Activated naive CD8-positive, alpha-beta T cell (primary cell): ENCODE measurements at regions not wholly inside any gene's neighbourhood (a gene's known extent, or its start where the extent isn't known, plus 50 kb on each side); places are given as distances from the start of the nearest gene placed in this dataset.

Experiments used
- H3K27ac Mint-ChIP-seq: one replicate; pipeline ENCODE4 v1.8.0; 2021; ENCODE audit warnings: mixed read lengths
- H3K27me3 Mint-ChIP-seq: one replicate; pipeline ENCODE4 v1.8.0; 2021; ENCODE audit warnings: mixed read lengths
- H3K36me3 Mint-ChIP-seq: one replicate; pipeline ENCODE4 v1.8.0; 2021; ENCODE audit warnings: mixed read lengths
- H3K4me1 Mint-ChIP-seq: one replicate; pipeline ENCODE4 v1.8.0; 2021; ENCODE audit warnings: low read depth, mixed read lengths
- H3K4me3 Mint-ChIP-seq: one replicate; pipeline ENCODE4 v1.8.0; 2021; ENCODE audit warnings: mild to moderate bottlenecking, mixed read lengths
- H3K9me3 Mint-ChIP-seq: one replicate; pipeline ENCODE4 v1.8.0; 2021; ENCODE audit warnings: low read depth, mixed read lengths

DNA sequence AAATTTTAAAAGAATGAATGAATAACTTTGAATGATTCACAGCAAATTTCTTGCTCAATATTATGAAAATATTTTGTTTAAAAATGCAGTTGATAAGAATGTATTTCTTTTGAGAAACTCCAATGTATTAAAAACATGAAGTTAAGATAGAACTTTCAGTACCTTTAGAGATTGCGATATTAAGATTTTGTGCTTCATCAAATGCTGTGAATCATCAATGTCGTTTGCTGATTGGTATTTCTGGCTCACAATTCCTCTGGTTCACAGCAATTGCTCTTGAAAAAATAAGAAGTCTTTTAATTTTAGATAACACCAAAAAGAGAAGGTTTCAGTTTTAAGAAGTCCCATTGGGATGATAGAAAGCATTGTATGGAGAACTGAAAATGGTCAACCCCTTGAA, 228.7 kb downstream of the IKZF2 start:
- Mint-ChIP-seq H3K4me3 (no peak overlapping the region), H3K36me3 (no peaks in the 10 kb centered on the region), H3K27ac (no peak overlapping the region), H3K9me3 (no peaks in the 10 kb centered on the region), H3K27me3 (no peaks in the 10 kb centered on the region), H3K4me1 (peaks cover 3% of the 10 kb centered on the region)

DNA sequence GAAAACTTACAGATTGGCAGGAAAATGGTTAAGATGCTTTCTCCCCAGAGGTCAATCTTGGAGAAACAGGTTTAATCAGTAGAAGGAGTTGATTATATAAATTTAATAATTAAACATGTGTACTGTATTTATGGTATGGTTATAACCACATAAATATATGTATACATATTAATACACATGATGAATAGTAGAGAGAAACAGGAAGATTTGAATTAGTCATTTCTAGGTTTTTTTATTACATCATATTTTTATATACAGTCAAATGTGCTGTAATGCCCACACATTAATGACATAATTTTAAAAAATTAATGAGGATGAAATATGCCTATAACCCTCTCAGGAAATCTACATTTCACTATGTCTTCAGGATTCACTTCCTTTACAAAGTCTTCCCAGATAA, 229.7 kb downstream of the IKZF2 start:
- no peaks in the 10 kb centered on the region for H3K9me3 Mint-ChIP-seq
- H3K4me3 Mint-ChIP-seq = no peak overlapping the region
- H3K27ac Mint-ChIP-seq = no peak overlapping the region
- H3K4me1 Mint-ChIP-seq = peaks cover 3% of the 10 kb centered on the region
- H3K27me3 Mint-ChIP-seq = no peaks in the 10 kb centered on the region
- H3K36me3 Mint-ChIP-seq = no peaks in the 10 kb centered on the region

DNA sequence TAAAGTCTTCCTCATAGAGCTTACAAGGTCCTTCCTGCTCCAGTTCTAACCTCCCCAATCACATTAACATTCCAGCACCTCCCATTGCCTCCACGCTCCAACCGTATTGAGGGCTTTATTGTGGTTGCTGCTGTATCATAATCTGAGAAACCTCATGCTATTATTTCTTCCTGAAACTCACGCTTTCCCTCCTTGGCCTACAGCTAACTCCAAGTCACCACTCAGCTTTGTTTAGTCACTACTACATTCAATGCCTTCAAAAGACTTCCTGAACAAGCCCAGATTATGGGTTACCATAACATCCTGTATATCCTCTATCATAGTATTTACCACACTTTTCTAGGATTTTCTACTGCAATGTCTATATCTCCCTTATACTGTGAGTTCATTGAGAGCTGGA, 230.4 kb downstream of the IKZF2 start:
- Mint-ChIP-seq H3K4me3 (no peak overlapping the region), H3K36me3 (no peaks in the 10 kb centered on the region), H3K4me1 (peaks cover 3% of the 10 kb centered on the region), H3K27ac (no peak overlapping the region), H3K9me3 (no peaks in the 10 kb centered on the region), H3K27me3 (peaks cover 2% of the 10 kb centered on the region)

DNA sequence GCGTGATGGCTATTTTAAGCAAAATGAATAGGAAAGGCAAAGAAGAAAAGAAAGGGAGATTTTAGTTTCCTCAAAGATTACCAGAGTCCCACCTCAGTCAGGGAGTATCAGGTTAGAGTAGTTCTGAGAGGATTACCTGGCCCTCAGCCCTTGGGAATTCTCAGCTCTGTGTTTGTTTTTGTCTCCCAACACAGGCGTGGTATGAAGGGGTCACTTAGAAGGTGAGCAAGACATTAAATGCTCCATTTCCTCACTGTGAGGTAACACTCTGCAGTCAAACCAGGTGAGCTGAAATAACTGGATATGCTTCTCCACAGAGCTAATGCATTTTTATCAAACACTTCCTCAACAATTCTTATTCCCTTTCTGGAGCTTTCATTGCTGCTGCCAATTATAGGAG, 232.2 kb downstream of the IKZF2 start:
- Mint-ChIP-seq H3K9me3 (no peaks in the 10 kb centered on the region), H3K4me1 (peaks cover 11% of the 10 kb centered on the region), H3K27ac (no peak overlapping the region), H3K4me3 (no peak overlapping the region), H3K36me3 (no peaks in the 10 kb centered on the region), H3K27me3 (peaks cover 5% of the 10 kb centered on the region)

DNA sequence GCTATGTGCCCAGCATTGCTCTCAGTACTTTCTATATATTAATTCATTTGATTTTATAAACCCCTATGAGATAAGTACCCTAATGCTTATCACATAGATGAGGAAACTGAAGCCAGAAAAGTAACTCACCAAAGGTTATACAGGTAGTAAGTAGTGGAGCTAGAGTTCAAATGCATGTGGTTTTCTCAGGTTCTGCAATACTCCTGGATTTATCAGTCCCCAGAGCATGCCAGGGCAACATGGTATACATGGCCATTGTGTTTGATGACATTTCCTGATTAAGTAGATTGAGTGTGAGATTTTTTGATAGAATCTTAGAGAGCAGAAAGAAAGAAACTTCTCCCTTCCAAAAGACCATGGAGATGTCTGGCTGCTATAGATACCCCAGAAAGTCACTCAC, 233.1 kb downstream of the IKZF2 start:
- no peak overlapping the region for H3K27ac Mint-ChIP-seq
- H3K4me3 Mint-ChIP-seq = no peak overlapping the region
- no peaks in the 10 kb centered on the region for H3K36me3 Mint-ChIP-seq
- H3K4me1 Mint-ChIP-seq = peaks cover 11% of the 10 kb centered on the region
- H3K9me3 Mint-ChIP-seq = no peaks in the 10 kb centered on the region
- peaks cover 5% of the 10 kb centered on the region for H3K27me3 Mint-ChIP-seq

DNA sequence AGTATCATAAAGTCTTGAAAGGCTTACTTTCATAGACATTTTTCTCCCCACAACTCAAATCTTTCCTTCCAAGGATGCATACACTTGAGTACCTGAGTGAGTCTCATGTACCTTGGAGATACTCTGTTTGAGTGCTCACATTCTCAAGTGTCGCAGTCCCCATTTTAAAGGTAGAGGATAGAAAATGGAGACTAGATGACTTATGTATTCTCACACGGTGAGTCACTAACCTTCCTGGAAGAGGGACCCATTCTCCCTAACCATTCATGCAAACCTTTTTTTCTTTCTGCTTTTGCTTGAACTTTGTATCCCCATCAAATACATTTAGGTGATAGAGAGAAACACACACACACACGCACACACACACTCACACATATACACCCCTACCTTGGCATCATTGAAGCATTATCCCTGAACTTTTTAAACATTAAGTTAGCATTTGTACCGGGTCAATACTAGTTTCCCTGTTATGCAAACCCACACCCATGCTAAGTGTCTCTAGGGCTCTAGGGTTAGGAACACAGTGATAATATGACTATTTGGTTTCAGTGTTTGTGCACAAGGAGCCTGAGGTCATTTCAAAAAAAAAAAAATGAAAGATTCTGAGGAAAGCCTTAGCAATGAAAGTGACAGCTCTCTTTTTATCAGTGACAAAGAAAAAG, 236.2 kb downstream of the IKZF2 start:
- no peak overlapping the region for H3K4me3 Mint-ChIP-seq
- H3K4me1 Mint-ChIP-seq = peaks cover 14% of the 10 kb centered on the region
- no peaks in the 10 kb centered on the region for H3K9me3 Mint-ChIP-seq
- no peaks in the 10 kb centered on the region for H3K36me3 Mint-ChIP-seq
- peaks cover 5% of the 10 kb centered on the region for H3K27me3 Mint-ChIP-seq
- peak overlapping the region; percentile 48 for H3K27ac Mint-ChIP-seq

DNA sequence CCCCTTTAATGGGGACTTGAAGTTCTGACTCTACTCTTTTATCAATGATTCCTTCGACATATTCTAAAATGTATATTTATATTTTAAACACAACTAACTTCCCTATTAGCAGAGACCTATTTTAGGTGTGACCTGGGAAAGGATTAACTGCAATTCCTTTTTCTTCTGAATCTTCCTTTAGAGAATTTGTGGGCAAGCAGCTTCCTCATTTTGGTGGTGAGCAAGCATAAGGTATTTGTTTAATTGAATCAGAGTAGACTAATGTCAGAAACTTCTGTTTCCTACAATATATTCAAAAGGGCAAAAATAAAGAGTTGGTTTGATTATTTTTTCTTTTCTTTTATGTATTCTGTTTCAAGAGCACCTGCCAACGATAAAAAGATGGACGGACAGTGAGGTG, 237.0 kb downstream of the IKZF2 start:
- H3K9me3 Mint-ChIP-seq = no peaks in the 10 kb centered on the region
- no peak overlapping the region for H3K27ac Mint-ChIP-seq
- no peak overlapping the region for H3K4me3 Mint-ChIP-seq
- H3K27me3 Mint-ChIP-seq = peaks cover 5% of the 10 kb centered on the region
- peaks cover 14% of the 10 kb centered on the region for H3K4me1 Mint-ChIP-seq
- H3K36me3 Mint-ChIP-seq = no peaks in the 10 kb centered on the region

DNA sequence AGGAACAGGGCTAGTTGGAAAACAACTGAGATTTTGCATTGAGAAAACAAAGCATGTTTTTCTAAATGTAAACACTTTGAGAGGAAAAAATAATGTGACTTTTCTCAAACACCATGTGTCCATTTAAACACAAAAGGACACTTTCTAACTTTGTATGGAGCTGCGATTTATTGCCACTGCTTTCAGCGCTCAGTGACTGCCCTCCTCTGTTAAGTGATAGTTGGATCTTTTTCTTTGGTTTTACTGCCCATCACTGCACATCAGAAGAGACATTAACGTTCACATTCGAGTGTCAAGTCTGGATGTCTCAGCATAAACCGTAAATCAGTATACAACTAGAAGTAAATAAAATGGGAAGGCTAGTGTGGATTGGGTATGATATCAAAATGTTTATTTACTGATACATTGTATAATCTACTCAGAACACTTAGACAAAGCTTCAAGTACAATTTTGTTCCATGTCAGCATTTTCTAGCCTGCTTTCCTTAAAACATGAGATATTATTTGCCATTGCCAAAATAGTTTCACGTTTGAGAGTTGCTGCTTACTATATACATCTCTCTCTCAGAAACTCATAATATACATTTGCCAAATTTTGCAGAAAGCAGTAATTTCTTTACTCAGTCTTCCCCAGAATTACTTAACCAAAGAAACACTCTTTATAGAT, 237.6 kb downstream of the IKZF2 start:
- H3K9me3 Mint-ChIP-seq = no peaks in the 10 kb centered on the region
- H3K36me3 Mint-ChIP-seq = no peaks in the 10 kb centered on the region
- peaks cover 5% of the 10 kb centered on the region for H3K27me3 Mint-ChIP-seq
- no peak overlapping the region for H3K4me3 Mint-ChIP-seq
- no peak overlapping the region for H3K27ac Mint-ChIP-seq
- H3K4me1 Mint-ChIP-seq = peaks cover 14% of the 10 kb centered on the region

DNA sequence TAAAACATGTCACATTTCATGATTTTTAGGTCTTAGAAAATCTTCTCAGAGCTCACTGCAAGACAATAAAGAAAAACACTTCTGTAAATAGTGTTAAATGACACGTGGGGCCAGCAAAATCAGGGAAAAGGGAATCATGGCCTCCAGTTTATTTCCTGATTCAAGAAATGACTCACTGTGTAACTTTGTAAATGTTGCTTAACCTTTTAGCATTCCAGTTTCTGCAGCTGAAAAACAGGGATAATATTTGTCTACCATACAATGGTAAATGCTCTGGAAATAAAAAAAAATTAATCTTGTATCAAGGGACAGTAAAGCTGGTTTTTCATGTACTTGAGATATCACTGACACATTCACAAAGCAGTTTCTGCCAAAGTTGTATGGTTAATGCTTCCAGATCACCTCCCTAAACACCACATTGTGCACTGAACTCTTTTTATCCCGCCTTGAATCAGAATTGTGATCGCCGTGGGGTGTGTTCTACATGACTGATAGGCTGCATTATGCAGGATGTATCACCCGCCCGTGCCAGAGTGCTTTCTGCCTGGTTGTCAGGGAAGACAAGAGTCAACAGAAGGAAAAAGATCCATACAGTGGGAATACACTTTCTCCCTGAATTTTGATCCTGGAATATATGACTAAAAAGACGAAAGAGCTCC, 238.8 kb downstream of the IKZF2 start:
- no peaks in the 10 kb centered on the region for H3K36me3 Mint-ChIP-seq
- H3K4me1 Mint-ChIP-seq = peaks cover 14% of the 10 kb centered on the region
- no peak overlapping the region for H3K27ac Mint-ChIP-seq
- H3K27me3 Mint-ChIP-seq = peaks cover 5% of the 10 kb centered on the region
- H3K4me3 Mint-ChIP-seq = no peak overlapping the region
- H3K9me3 Mint-ChIP-seq = no peaks in the 10 kb centered on the region

DNA sequence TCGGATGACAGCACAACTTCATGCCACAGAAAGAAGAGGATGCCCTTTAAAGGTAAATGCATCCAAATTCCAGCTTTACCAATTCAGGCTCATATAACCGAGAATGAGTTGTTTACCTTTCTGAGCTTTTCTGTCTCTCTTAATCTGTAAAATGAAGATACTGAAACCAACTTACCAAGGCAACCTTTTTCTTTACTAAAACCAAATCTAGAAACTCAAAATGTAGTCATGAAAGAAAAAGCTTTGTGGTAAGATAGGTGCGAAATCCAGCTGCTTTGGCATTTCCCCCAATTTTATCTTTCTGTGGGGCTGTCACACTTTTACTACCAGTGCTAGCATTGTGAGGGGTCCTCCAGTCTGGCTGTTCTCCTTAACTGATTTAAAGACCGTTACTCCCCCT, 240.4 kb downstream of the IKZF2 start:
- no peaks in the 10 kb centered on the region for H3K36me3 Mint-ChIP-seq
- no peak overlapping the region for H3K27ac Mint-ChIP-seq
- H3K27me3 Mint-ChIP-seq = peaks cover 3% of the 10 kb centered on the region
- H3K4me3 Mint-ChIP-seq = no peak overlapping the region
- H3K4me1 Mint-ChIP-seq = peaks cover 14% of the 10 kb centered on the region
- no peaks in the 10 kb centered on the region for H3K9me3 Mint-ChIP-seq

DNA sequence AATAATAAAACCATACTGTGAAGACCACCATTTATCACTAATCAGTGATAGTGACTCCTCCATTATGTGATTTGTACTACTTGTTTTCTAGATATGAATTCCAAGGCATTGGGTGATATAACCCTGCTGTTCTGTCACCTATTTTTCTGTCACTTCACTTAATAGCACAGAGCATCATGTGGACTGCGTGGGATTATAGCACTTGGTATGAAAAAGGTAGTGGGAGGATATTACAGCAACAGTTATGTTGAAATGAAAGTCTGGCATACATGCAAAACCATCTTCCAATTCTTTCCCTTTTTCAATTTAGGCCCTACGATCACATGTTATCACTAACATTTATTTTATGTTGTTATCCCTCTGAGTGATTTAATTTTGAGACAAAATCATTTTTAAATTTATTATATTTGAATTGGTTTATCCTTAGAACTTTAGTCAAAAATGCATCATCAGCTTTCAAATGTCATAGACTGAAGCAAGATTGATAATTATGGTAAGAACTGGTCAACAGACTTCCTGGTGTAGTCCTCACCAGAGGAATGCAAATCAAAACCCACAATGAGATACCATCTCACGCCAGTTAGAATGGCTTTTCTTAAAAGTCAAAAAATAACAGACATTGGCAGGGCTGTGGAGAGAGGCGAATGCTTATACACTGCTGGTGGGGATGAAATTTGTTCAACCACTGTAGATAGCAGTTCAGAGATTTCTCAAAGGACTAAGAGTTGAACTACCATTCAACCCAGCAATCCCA, 242.6 kb downstream of the IKZF2 start:
- Mint-ChIP-seq H3K4me3 (no peak overlapping the region), H3K27ac (no peak overlapping the region), H3K27me3 (no peaks in the 10 kb centered on the region), H3K4me1 (peaks cover 7% of the 10 kb centered on the region), H3K9me3 (no peaks in the 10 kb centered on the region), H3K36me3 (no peaks in the 10 kb centered on the region)

DNA sequence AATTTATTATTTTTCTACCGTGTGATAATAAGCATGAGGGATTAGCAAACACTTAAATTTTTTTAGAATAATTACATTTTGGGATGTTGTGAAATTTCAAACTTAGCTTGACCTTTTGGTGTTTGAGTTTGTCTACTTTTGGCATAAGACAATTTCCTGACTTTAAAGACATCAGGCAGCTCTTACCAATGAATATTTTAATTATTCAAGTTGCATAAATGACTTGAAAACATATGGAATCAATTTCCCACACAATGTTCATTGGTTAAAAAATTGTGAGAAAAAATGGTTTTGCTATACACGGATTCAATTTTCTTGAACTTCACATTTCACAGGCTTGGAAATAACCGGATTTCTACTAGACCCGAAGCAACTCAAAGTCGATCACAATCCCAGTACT, 243.4 kb downstream of the IKZF2 start:
- no peaks in the 10 kb centered on the region for H3K27me3 Mint-ChIP-seq
- H3K4me3 Mint-ChIP-seq = no peak overlapping the region
- H3K36me3 Mint-ChIP-seq = no peaks in the 10 kb centered on the region
- peaks cover 7% of the 10 kb centered on the region for H3K4me1 Mint-ChIP-seq
- no peak overlapping the region for H3K27ac Mint-ChIP-seq
- H3K9me3 Mint-ChIP-seq = no peaks in the 10 kb centered on the region

DNA sequence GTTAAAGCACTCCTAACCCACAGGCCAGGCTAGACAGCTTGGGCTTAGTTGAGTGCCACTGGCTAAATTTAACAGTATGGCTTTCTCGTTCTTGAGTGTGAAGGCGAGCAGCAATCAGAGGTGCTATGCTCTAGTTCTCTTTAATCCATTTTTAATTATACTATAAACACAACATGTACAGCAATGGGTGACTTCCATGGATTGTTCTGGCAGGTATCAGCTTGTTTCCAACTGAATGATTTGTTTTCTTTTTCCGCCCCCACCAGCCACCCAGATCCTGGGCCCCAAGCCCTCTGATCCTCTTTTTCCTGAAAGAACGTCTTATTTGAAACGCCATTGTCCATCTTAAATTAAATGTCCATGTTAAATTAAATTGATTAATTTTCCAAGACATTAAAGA, 244.8 kb downstream of the IKZF2 start:
- Mint-ChIP-seq H3K27ac (no peak overlapping the region), H3K36me3 (no peaks in the 10 kb centered on the region), H3K4me1 (peaks cover 7% of the 10 kb centered on the region), H3K27me3 (no peaks in the 10 kb centered on the region), H3K9me3 (no peaks in the 10 kb centered on the region), H3K4me3 (no peak overlapping the region)

DNA sequence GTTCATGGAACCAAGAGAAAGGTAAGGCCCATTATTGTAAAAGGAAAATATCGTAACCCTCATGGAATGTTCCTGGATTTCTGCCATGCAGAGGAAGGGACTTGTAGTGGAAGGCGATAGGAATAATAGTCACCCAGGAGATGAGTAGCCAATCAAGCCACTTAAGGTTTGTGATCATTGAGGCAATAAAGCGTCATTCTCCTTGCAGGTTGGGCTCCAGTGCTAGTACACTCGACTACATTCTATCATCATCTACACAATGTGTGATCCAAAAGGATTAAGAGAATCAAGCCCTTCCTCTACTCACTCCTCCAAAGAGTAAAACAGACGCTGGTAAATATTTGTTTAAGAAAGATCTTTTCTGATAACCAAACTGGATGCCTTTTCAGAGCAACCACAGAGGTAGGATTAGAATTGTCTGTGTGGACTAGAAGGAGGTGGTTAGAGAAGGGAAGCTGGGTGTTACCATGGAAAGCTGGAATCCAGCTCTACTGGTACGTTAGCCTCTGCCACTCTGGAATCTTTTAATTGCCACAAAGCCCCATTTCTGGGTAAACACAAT, 245.7 kb downstream of the IKZF2 start:
- no peak overlapping the region for H3K27ac Mint-ChIP-seq

DNA sequence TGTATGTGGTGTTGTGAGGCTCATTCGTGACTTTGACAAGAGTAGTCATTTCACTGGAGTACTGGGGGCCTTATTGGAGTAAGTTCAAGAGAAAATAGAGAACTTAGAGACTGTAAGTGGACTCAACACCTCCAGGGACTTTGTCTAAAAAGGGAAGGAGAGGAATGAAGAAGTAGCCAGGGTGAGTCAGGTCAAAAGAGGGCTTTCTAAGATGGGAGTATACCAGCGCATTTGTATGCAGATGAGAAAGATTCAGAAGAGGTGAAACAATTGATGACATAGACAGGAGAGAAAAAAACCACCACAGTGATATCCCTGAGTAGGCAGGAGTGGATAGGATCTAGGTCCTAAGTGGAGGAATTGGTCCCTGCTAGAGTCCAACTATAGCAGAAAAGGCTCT, 246.8 kb downstream of the IKZF2 start:
- H3K4me3 Mint-ChIP-seq = no peak overlapping the region
- no peaks in the 10 kb centered on the region for H3K36me3 Mint-ChIP-seq
- no peaks in the 10 kb centered on the region for H3K27me3 Mint-ChIP-seq
- H3K4me1 Mint-ChIP-seq = no peaks in the 10 kb centered on the region
- no peaks in the 10 kb centered on the region for H3K9me3 Mint-ChIP-seq
- no peak overlapping the region for H3K27ac Mint-ChIP-seq

More for the DNA sequence above, 245.7 kb downstream of the IKZF2 start:
- Mint-ChIP-seq H3K4me1 (no peaks in the 10 kb centered on the region), H3K4me3 (no peak overlapping the region), H3K9me3 (no peaks in the 10 kb centered on the region), H3K27me3 (no peaks in the 10 kb centered on the region), H3K36me3 (no peaks in the 10 kb centered on the region)
